ENCODE measurements at regions not wholly inside any gene's neighbourhood (a gene's known extent, or its start where the extent isn't known, plus 50 kb on each side); places are given as distances from the start of the nearest gene placed in this dataset.

DNA sequence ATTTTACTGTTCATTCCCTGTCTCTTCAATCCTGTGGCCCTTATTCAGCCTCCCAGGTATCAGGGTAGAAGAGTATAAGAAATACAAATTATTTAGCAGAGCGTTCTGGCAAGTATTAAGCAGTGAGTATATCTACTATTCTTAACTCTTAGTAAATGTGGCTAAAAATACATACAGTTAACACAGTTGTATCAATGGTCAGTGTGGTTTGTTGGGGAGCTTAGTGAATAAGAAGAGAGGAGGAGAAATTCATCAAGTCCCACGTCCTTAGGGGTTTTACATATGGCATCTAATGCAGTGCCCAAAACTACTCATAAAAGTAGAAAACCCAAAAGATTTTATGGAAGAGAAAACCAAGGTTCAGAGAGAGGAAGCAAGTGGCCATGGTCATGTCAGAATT, 691.0 kb upstream of the SGCG start:
- H3K27ac ChIP-seq = no peak overlapping the region
- H3K4me3 ChIP-seq = no peak overlapping the region

- H3K4me3 ChIP-seq = no peak overlapping the region
- H3K27ac ChIP-seq = no peak overlapping the region
Observed at GRCh38 chr13:22495819-22496218, 685.0 kb upstream of the SGCG start.

- Histone ChIP-seq H3K4me3 (no peak overlapping the region), H3K27ac (no peak overlapping the region)
Observed at GRCh38 chr13:22496803-22497508, 683.8 kb upstream of the SGCG start.

DNA sequence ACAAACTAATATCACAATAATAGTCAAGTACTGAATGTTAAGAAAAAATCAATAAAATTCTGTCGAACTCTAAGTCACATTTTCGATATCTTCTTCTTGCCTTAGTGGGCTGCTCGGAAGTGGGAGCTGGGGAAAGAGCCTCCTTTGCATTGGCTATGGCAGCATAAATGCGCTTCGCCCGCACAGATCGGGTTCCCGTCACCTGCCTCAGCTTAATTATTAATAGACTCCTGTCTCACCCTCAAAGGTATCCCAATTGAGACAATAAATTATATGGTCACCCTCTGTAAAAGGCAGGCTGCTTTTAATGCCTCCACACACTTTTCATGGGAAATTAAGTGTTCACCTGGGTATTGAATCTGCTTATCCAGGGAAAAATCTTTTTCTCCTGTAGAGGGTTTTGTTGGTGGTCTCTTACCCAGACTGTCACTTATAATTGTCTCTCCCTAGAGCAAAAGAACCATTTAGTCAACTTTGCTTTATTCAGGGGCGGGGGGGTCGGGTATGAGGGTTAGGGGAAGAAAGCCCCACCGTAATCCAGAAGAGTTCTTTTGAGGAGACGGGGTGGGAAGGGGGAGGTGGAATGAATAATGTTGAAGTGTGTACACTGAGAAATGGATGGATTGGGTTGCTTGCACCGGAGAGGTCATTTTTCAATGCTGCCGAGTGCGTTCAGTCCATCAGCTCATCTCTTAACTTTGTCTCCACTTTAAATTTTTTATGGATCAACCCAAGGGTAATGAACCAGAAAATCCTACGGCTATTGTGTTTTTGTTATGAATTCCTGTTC, 682.6 kb upstream of the SGCG start:
- no peak overlapping the region for H3K27ac ChIP-seq
- H3K4me3 ChIP-seq = no peak overlapping the region

- H3K27ac ChIP-seq = no peak overlapping the region
- H3K4me3 ChIP-seq = no peak overlapping the region
Observed at GRCh38 chr13:22499919-22500318, 680.9 kb upstream of the SGCG start.

DNA sequence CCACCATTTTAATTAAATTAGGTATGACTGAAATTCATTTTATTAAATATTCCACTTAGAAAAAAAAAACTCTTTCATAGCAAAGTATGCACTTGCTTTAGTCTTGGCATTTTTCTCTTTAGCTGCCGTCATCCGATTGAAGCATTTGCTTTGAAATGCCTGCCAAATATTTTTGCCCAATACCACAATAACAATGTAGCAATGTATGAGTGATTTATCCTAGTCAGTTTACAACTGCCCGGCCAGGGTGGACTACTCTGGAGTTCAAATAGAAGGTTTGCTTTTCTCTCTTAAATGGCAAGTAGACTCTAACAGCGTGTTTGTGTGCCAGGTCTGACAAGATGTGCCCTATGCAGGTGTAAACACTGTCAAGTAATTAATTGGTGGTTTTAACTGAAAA, 675.3 kb upstream of the SGCG start:
- Histone ChIP-seq H3K4me3 (no peak overlapping the region), H3K27ac (no peak overlapping the region)

GRCh38 chr13:22506096-22506691, 674.6 kb upstream of the SGCG start:
- Histone ChIP-seq H3K27ac (no peak overlapping the region), H3K4me3 (no peak overlapping the region)

- Histone ChIP-seq H3K4me3 (no peak overlapping the region), H3K27ac (no peak overlapping the region)
Observed at GRCh38 chr13:22517544-22517943, 663.2 kb upstream of the SGCG start.

DNA sequence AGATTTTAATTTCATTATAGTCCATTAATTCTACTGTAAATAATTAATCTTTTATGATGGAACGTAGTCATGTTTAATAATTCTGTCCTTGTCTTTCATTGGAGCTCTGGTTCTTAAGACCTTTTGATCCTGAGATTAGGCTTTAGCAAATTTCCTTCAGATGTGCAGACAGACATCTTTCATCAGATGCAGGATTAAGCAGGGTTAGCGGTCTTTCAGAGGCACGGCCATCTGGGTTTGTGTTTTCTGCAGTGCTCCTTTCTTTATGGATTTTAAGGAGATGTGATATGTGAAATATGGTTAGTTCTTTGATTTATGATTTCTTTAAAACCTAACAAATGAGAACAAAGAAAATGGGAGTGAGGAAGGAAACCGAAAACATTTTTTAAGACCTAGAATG, 643.9 kb upstream of the SGCG start:
- Histone ChIP-seq H3K4me3 (no peak overlapping the region), H3K27ac (no peak overlapping the region)

DNA sequence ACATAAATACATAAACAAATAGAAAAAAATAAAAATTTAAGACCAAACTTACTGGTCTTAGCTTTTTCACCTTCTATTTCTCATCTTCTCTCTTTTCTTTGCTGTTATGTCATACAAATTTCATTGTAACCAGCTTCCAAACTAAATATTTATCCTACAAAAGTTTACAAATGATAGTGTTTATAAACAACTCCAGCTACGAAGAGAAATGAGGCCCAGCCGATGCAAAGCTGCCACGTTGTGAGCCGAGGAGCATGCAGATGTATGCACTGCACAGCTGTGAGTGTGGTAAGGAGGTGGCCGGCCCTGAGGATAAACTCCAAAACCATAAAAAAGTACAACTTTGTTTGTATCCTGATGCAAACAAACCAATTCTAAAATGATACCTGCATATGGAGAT, 642.4 kb upstream of the SGCG start:
- H3K4me3 ChIP-seq = no peak overlapping the region
- no peak overlapping the region for H3K27ac ChIP-seq

DNA sequence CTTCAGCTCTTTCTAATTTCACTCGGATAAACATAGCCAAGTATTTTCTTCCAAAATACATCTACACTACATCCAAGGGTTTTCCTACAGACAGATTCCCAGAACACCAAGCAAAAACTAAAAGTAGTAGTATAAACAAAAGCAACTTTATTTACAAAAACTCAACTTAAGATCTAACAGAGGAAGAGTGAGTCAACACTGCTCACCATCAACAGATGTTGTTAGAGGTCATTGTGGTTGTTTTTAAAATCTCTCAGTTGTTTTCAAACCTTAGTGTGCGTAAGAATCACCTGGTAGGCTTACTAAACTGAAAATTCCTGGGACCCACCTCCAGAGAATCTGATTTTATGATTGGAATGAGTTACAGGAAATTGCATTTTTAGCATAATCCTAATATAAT, 631.7 kb upstream of the SGCG start:
- no peak overlapping the region for H3K27ac ChIP-seq
- no peak overlapping the region for H3K4me3 ChIP-seq

DNA sequence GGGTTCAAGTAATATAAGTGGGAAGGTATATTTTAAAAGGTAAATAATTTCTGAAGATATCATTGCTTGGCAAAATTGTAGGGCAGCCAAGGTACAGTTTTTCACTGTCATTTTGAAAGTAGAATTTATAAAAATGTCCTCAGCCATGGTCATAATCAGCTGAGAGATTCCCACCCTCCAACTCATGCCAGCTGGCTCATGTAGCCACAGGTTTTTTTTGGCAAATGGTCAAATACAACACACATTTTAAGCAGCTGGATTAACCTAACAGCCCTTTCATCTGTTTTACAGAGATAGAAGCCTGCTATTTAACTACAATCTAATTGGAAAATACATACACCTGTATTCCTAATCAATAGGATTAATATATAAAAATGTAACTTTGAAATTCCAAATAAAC, 619.2 kb upstream of the SGCG start:
- Histone ChIP-seq H3K27ac (no peak overlapping the region), H3K4me3 (no peak overlapping the region)

DNA sequence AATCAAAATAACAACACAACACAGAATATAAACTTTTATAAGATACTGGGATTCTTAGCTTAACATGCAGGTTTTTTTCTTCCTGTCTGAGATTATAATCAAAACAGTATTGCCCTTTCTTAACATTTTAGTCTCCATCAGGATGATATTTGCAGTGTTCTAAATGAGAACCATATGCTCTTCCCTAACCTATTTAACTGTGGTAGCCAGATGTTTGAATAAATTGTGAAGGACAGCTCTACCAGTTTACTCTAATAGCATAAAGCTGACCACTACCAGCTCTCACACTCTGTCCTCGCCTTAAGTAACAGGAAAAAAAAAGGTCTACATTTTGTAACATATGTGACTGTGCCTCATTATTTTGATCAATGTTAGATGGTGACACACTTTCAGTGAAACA, 618.7 kb upstream of the SGCG start:
- H3K4me3 ChIP-seq = no peak overlapping the region

GRCh38 chr13:22563272-22563671, 617.5 kb upstream of the SGCG start:
- no peak overlapping the region for H3K27ac ChIP-seq
- H3K4me3 ChIP-seq = no peak overlapping the region

More for the DNA sequence above, 618.7 kb upstream of the SGCG start:
- no peak overlapping the region for H3K27ac ChIP-seq

DNA sequence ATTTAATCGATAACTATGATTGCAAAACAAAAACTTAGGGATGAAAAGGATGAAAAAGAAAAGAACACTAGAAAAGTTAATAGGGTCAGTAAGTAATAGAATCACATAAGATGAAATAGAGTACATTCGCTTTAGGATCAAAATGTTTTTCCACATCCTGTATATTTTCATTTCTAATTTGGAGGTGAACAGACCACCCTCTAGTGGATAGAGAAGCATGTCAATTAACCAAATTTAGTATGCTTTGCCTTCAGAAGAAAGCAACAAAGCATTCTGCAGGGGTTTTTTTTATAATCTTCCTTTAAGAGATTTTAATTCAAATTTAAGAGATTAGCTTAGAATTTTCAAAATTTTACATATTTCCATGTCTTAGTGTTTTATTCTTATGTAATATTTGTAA, 611.0 kb upstream of the SGCG start:
- no peak overlapping the region for H3K4me3 ChIP-seq
- no peak overlapping the region for H3K27ac ChIP-seq

DNA sequence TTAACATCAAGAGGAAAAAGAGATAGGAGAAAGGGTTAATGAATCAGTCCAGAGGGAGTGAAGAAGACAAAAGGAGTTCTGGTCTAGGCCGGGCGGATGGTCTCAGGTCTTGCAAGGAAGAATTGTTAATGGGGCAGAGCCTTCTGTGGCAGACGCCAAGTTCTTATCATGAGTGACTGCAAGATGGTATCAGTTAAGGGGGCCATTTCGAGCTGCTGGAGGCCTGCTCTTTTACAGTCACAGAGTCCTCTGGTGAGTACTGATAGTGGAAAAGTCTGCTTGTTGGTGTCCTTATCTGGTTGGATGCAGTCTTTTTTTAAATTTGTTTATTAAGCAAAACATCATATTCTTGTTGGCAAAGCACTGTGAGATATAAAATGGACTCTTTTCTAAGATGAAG, 590.9 kb upstream of the SGCG start:
- no peak overlapping the region for H3K27ac ChIP-seq
- H3K4me3 ChIP-seq = no peak overlapping the region

DNA sequence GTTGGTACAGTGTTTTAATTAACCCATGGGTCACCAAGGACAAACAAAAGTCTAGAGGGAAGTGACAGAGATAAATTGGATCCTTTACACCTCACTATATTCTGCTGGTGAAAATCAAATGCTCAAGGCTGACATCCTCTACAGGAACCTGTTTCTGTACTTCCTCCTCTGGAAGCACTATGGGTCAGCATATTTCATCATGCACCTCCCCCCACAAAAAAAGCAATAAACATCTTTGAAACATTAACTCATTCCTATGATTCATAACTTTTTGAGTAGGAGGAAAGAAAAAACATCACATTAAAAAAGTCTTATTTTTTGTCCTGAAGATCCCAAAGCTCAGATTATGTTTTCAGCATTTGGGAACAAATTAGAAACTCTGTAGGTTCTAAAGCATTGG, 588.3 kb upstream of the SGCG start:
- no peak overlapping the region for H3K27ac ChIP-seq
- H3K4me3 ChIP-seq = no peak overlapping the region

DNA sequence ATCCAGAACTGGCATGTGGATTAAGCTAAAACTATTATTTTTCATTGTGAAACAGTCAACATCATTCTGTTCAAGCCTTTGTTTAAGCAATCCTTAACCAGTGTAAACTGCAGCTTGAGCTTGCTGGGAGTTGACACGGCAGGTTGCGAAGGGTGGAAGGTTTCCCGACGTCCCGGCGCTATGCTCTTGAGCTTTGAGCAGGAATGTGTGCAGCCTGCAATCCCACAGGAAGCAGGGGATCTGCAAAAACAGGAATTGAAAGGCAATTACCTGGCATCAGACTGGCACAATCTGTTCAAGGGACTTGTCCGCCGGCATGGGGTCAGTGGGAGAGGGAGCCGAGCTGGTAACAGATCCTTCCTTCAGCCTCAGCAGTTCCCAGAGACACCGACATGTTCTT, 586.7 kb upstream of the SGCG start:
- Histone ChIP-seq H3K27ac (no peak overlapping the region), H3K4me3 (no peak overlapping the region)

DNA sequence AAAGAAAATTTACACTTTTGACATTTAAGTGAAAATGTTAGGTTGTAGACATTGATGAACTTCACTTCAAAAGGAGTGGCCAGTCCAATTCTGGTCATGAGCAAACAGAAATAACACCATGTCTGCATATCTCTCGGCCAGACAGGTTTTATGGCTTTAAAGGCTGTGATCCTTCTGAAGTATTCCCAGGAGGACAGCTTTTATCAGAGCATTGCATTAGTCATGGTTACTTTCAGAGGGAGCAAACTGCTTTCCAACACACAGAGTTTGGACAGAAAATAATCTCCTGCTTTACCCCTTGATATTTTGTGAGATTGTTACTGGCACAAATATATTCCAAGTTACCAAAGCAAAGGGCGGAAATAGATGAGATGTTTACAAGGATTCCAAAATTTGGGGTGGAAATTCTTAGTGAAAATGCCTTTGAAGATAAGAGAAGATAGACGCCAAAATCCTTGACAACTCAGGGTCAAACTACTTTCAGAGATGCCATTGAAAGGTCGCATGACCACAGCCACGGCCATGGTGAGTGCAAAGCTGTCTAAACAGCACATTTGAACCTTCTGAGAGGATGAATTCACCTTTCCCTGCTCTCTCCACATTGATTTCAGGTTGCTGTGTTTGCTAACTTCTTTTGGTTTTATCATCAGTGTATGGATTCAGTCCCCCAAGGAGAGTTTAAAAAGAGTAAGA, 584.5 kb upstream of the SGCG start:
- no peak overlapping the region for H3K27ac ChIP-seq
- no peak overlapping the region for H3K4me3 ChIP-seq

GRCh38 chr13:22599156-22599555, 581.6 kb upstream of the SGCG start:
- no peak overlapping the region for H3K4me3 ChIP-seq
- H3K27ac ChIP-seq = no peak overlapping the region

DNA sequence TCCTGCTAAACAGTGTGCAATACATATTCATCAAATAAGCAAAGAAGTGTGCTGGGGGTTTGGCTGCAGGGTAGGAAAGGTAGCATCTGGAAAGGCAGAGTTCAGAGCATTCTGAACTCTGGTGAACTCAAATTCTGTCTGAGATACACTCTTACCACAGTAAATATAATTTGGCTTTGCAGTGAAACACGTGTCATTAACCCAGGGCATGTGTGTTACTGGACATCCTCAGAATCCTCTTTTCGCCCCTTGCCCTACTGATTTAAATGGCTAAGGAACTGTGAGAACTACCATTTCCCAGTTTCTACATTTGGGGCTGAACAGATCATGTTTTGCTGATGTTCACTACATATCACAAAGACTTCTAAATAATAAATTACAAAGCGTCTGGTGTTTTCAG, 562.8 kb upstream of the SGCG start:
- H3K4me3 ChIP-seq = no peak overlapping the region
- H3K27ac ChIP-seq = no peak overlapping the region
